ENCODE measurements at regions not wholly inside any gene's neighbourhood (a gene's known extent, or its start where the extent isn't known, plus 50 kb on each side); places are given as distances from the start of the nearest gene placed in this dataset.

- Histone ChIP-seq H3K9ac (no peak overlapping the region), H3K4me3 (ENCODE audit: low read depth, low read length) (no peak overlapping the region), H3K9me3 (ENCODE audit: control insufficient read depth, low read length) (no peaks in the 10 kb centered on the region), H3K79me2 (no peaks in the 10 kb centered on the region), H3K4me1 (no peaks in the 10 kb centered on the region), H3K36me3 (ENCODE audit: control insufficient read depth, insufficient read depth, low read length) (no peaks in the 10 kb centered on the region), H3K27ac (no peak overlapping the region), H3K4me2 (ENCODE audit: low read length) (no peak overlapping the region), H2AFZ (no peak overlapping the region), H3K27me3 (ENCODE audit: control insufficient read depth, insufficient read depth, low read length) (no peaks in the 10 kb centered on the region)
- TF ChIP-seq CTCF (IDR thresholded peaks at IDR 0.05): no peak
Observed at GRCh38 chr10:128390596-128390995, 264.4 kb upstream of the MKI67 start.

GRCh38 chr10:128393546-128393945 lies 267.3 kb upstream of the MKI67 start:
- Histone ChIP-seq H2AFZ (no peak overlapping the region), H3K4me1 (no peaks in the 10 kb centered on the region), H3K4me3 (ENCODE audit: low read depth, low read length) (no peak overlapping the region), H3K4me2 (ENCODE audit: low read length) (no peak overlapping the region), H3K79me2 (no peaks in the 10 kb centered on the region), H3K27me3 (ENCODE audit: control insufficient read depth, insufficient read depth, low read length) (no peaks in the 10 kb centered on the region), H3K9ac (no peak overlapping the region), H3K36me3 (ENCODE audit: control insufficient read depth, insufficient read depth, low read length) (no peaks in the 10 kb centered on the region), H3K9me3 (ENCODE audit: control insufficient read depth, low read length) (no peaks in the 10 kb centered on the region), H3K27ac (no peak overlapping the region)
- TF ChIP-seq CTCF (IDR thresholded peaks at IDR 0.05): no peak

- no peaks in the 10 kb centered on the region for H3K9me3 ChIP-seq (ENCODE audit: control insufficient read depth, low read length)
- no peak overlapping the region for H3K4me2 ChIP-seq (ENCODE audit: low read length)
- H3K27me3 ChIP-seq (ENCODE audit: control insufficient read depth, insufficient read depth, low read length): no peaks in the 10 kb centered on the region
- no peak overlapping the region for H2AFZ ChIP-seq
- H3K36me3 ChIP-seq (ENCODE audit: control insufficient read depth, insufficient read depth, low read length): no peaks in the 10 kb centered on the region
- no peaks in the 10 kb centered on the region for H3K79me2 ChIP-seq
- no peaks in the 10 kb centered on the region for H3K4me1 ChIP-seq
- H3K27ac ChIP-seq: no peak overlapping the region
- H3K9ac ChIP-seq: no peak overlapping the region
- no peak for TF ChIP-seq CTCF (IDR thresholded peaks at IDR 0.05)
- no peak overlapping the region for H3K4me3 ChIP-seq (ENCODE audit: low read depth, low read length)
Observed at GRCh38 chr10:128398118-128398517, 271.9 kb upstream of the MKI67 start.

- Histone ChIP-seq H3K27ac (no peak overlapping the region), H2AFZ (no peak overlapping the region), H3K4me2 (ENCODE audit: low read length) (no peak overlapping the region), H3K9me3 (ENCODE audit: control insufficient read depth, low read length) (no peaks in the 10 kb centered on the region), H3K36me3 (ENCODE audit: control insufficient read depth, insufficient read depth, low read length) (no peaks in the 10 kb centered on the region), H3K79me2 (no peaks in the 10 kb centered on the region), H3K4me1 (no peaks in the 10 kb centered on the region), H3K27me3 (ENCODE audit: control insufficient read depth, insufficient read depth, low read length) (no peaks in the 10 kb centered on the region), H3K9ac (no peak overlapping the region), H3K4me3 (ENCODE audit: low read depth, low read length) (no peak overlapping the region)
- TF ChIP-seq CTCF (IDR thresholded peaks at IDR 0.05): no peak
Observed at GRCh38 chr10:128398999-128399398, 272.8 kb upstream of the MKI67 start.

GRCh38 chr10:128400564-128400963 lies 274.3 kb upstream of the MKI67 start:
- Histone ChIP-seq H3K4me2 (ENCODE audit: low read length) (no peak overlapping the region), H3K79me2 (no peaks in the 10 kb centered on the region), H2AFZ (no peak overlapping the region), H3K4me3 (ENCODE audit: low read depth, low read length) (no peak overlapping the region), H3K27me3 (ENCODE audit: control insufficient read depth, insufficient read depth, low read length) (no peaks in the 10 kb centered on the region), H3K9ac (no peak overlapping the region), H3K27ac (no peak overlapping the region), H3K9me3 (ENCODE audit: control insufficient read depth, low read length) (no peaks in the 10 kb centered on the region), H3K36me3 (ENCODE audit: control insufficient read depth, insufficient read depth, low read length) (no peaks in the 10 kb centered on the region), H3K4me1 (no peaks in the 10 kb centered on the region)
- TF ChIP-seq CTCF (IDR thresholded peaks at IDR 0.05): no peak

Measured in parathyroid adenoma (tissue), 2 donors.